HK-2 (cell line): ENCODE measurements at regions not wholly inside any gene's neighbourhood (a gene's known extent, or its start where the extent isn't known, plus 50 kb on each side); places are given as distances from the start of the nearest gene placed in this dataset.

Experiments used
- DNase-seq: peaks from one replicate; pipeline ENCODE4 v3.0.0-alpha.2; 2018; ENCODE audit not compliant: unreplicated experiment

GRCh38 chr11:29781268-29781667, 235.6 kb downstream of the KCNA4 start:
- no peak for DNase-seq

- DNase-seq = no peak
Observed at GRCh38 chr11:29780756-29781155, 236.1 kb downstream of the KCNA4 start.

GRCh38 chr11:29773656-29774264, 243.1 kb downstream of the KCNA4 start:
- no peak for DNase-seq

GRCh38 chr11:29756871-29757270, 260.0 kb downstream of the KCNA4 start:
- DNase-seq = no peak

GRCh38 chr11:29755474-29755873, 261.4 kb downstream of the KCNA4 start:
- no peak for DNase-seq

GRCh38 chr11:29751618-29752017, 265.2 kb downstream of the KCNA4 start:
- DNase-seq = no peak

GRCh38 chr11:29750392-29750791, 266.4 kb downstream of the KCNA4 start:
- DNase-seq = no peak

- no peak for DNase-seq
Observed at GRCh38 chr11:29734287-29734686, 282.5 kb downstream of the KCNA4 start.

GRCh38 chr11:29713831-29714320, 303.0 kb downstream of the KCNA4 start:
- DNase-seq = no peak

- DNase-seq = no peak
Observed at GRCh38 chr11:29712616-29713015, 304.2 kb downstream of the KCNA4 start.

GRCh38 chr11:29707924-29708323, 308.9 kb downstream of the KCNA4 start:
- DNase-seq = no peak

GRCh38 chr11:29685361-29685760, 331.5 kb downstream of the KCNA4 start:
- DNase-seq = no peak

GRCh38 chr11:29682856-29683255, 334.0 kb downstream of the KCNA4 start:
- DNase-seq = no peak

- DNase-seq = no peak
Observed at GRCh38 chr11:29679996-29680395, 336.8 kb downstream of the KCNA4 start.

GRCh38 chr11:29676993-29677392, 339.8 kb downstream of the KCNA4 start:
- no peak for DNase-seq

- no peak for DNase-seq
Observed at GRCh38 chr11:29669310-29669709, 347.5 kb downstream of the KCNA4 start.

GRCh38 chr11:29657709-29658108, 359.1 kb downstream of the KCNA4 start:
- DNase-seq = no peak

GRCh38 chr11:29656597-29656996, 360.2 kb downstream of the KCNA4 start:
- DNase-seq = no peak

- no peak for DNase-seq
Observed at GRCh38 chr11:29645373-29645772, 371.5 kb downstream of the KCNA4 start.

GRCh38 chr11:29641201-29641600, 375.6 kb downstream of the KCNA4 start:
- no peak for DNase-seq

GRCh38 chr11:29634744-29635143, 382.1 kb downstream of the KCNA4 start:
- DNase-seq = no peak

GRCh38 chr11:29634244-29634643, 382.6 kb downstream of the KCNA4 start:
- DNase-seq = no peak

- no peak for DNase-seq
Observed at GRCh38 chr11:29629286-29629685, 387.5 kb downstream of the KCNA4 start.

GRCh38 chr11:29628609-29629008, 388.2 kb downstream of the KCNA4 start:
- DNase-seq = no peak
